H9 (cell line): ENCODE measurements at regions not wholly inside any gene's neighbourhood (a gene's known extent, or its start where the extent isn't known, plus 50 kb on each side); places are given as distances from the start of the nearest gene placed in this dataset.

Experiments
- DNase-seq: peaks from one replicate; pipeline ENCODE4 v3.0.0-alpha.2; 2017
- H2AFZ ChIP-seq: one replicate; pipeline ENCODE4 v1.6.1; 2013; ENCODE audit warnings: mild to moderate bottlenecking, low read length, control low read depth, moderate library complexity
- H2AK5ac ChIP-seq: 2 replicates; pipeline ENCODE4 v1.6.1; 2013; ENCODE audit warnings: low read length, control low read depth, mixed read lengths; ENCODE audit not compliant: insufficient read length
- H2BK120ac ChIP-seq: one replicate; pipeline ENCODE4 v1.6.1; 2013; ENCODE audit warnings: low read depth, mild to moderate bottlenecking, low read length, control low read depth, inconsistent platforms; ENCODE audit not compliant: poor library complexity, severe bottlenecking
- H2BK12ac ChIP-seq: 2 replicates; pipeline ENCODE4 v1.6.1; 2013; ENCODE audit warnings: low read length, control low read depth, mixed read lengths, low read depth; ENCODE audit not compliant: insufficient read length
- H2BK15ac ChIP-seq: 2 replicates; pipeline ENCODE4 v1.6.1; 2013; ENCODE audit warnings: low read depth, low read length, control low read depth
- H2BK20ac ChIP-seq: one replicate; pipeline ENCODE4 v1.6.1; 2013; ENCODE audit warnings: low read depth, mild to moderate bottlenecking, low read length, control low read depth, inconsistent platforms; ENCODE audit not compliant: poor library complexity, severe bottlenecking
- H2BK5ac ChIP-seq: 2 replicates; pipeline ENCODE4 v1.6.1; 2013; ENCODE audit warnings: low read length, control low read depth, mixed read lengths; ENCODE audit not compliant: insufficient read length
- H3K14ac ChIP-seq: 2 replicates; pipeline ENCODE4 v1.6.1; 2013; ENCODE audit warnings: low read length, control low read depth; ENCODE audit not compliant: insufficient read depth
- H3K18ac ChIP-seq: 2 replicates; pipeline ENCODE4 v1.6.1; 2013; ENCODE audit warnings: low read depth, mild to moderate bottlenecking, mixed read lengths, low read length, control low read depth; ENCODE audit not compliant: insufficient read length
- H3K23ac ChIP-seq: 2 replicates; pipeline ENCODE4 v1.6.1; 2013; ENCODE audit warnings: low read length, control low read depth, mixed read lengths, low read depth; ENCODE audit not compliant: insufficient read length
- H3K23me2 ChIP-seq: 2 replicates; pipeline ENCODE4 v1.6.1; 2013; ENCODE audit warnings: low read depth, mild to moderate bottlenecking, mixed read lengths, low read length, control low read depth; ENCODE audit not compliant: insufficient read length, poor library complexity, severe bottlenecking
- H3K27ac ChIP-seq: 2 replicates; pipeline ENCODE4 v1.5.1; 2013; ENCODE audit warnings: low read length, control low read depth, mixed read lengths, low read depth; ENCODE audit not compliant: insufficient read length
- H3K27me3 ChIP-seq: 2 replicates; pipeline ENCODE4 v1.6.1; 2013; ENCODE audit warnings: low read length, control low read depth, inconsistent platforms; ENCODE audit not compliant: insufficient read depth
- H3K4ac ChIP-seq: 2 replicates; pipeline ENCODE4 v1.6.1; 2013; ENCODE audit warnings: low read depth, mild to moderate bottlenecking, control low read depth, inconsistent platforms, low read length, moderate library complexity
- H3K4me1 ChIP-seq: 2 replicates; pipeline ENCODE4 v1.6.1; 2013; ENCODE audit warnings: low read length, control low read depth, inconsistent platforms; ENCODE audit not compliant: insufficient read depth
- H3K4me2 ChIP-seq: 2 replicates; pipeline ENCODE4 v1.6.1; 2013; ENCODE audit warnings: low read length, control low read depth, mixed read lengths; ENCODE audit not compliant: insufficient read length, insufficient read depth
- H3K56ac ChIP-seq: 2 replicates; pipeline ENCODE4 v1.6.1; 2013; ENCODE audit warnings: low read depth, mild to moderate bottlenecking, mixed read lengths, low read length, control low read depth; ENCODE audit not compliant: insufficient read length
- H3K79me1 ChIP-seq: 2 replicates; pipeline ENCODE4 v1.6.1; 2013; ENCODE audit warnings: low read depth, mild to moderate bottlenecking, moderate library complexity, low read length, control low read depth, inconsistent platforms; ENCODE audit not compliant: insufficient read depth, poor library complexity, severe bottlenecking
- H3K79me2 ChIP-seq: 2 replicates; pipeline ENCODE4 v1.6.1; 2013; ENCODE audit warnings: low read length, control low read depth, inconsistent platforms; ENCODE audit not compliant: insufficient read depth
- H3K9ac ChIP-seq: 2 replicates; pipeline ENCODE4 v1.6.1; 2013; ENCODE audit warnings: low read length, control low read depth, mixed read lengths; ENCODE audit not compliant: insufficient read length; ENCODE audit errors: extremely low read depth
- H3K9me3 ChIP-seq: one replicate; pipeline ENCODE4 v1.6.1; 2013; ENCODE audit warnings: low read depth, low read length, inconsistent platforms; ENCODE audit not compliant: control insufficient read depth
- H3T11ph ChIP-seq: one replicate; pipeline ENCODE4 v1.6.1; 2013; ENCODE audit warnings: mild to moderate bottlenecking, low read length, control low read depth, inconsistent platforms
- H4K20me1 ChIP-seq: one replicate; pipeline ENCODE4 v1.6.1; 2013; ENCODE audit not compliant: control insufficient read depth, insufficient read length, insufficient read depth
- H4K5ac ChIP-seq: 2 replicates; pipeline ENCODE4 v1.6.1; 2013; ENCODE audit warnings: low read depth, mild to moderate bottlenecking, mixed read lengths, low read length, control low read depth; ENCODE audit not compliant: insufficient read length
- H4K8ac ChIP-seq: replicated peaks from 2 replicates; pipeline ENCODE4 v1.6.1; 2013; ENCODE audit warnings: low read length, control low read depth, mixed read lengths, low read depth; ENCODE audit not compliant: insufficient read length
- H4K91ac ChIP-seq: 2 replicates; pipeline ENCODE4 v1.6.1; 2013; ENCODE audit warnings: low read depth, mild to moderate bottlenecking, moderate library complexity, mixed read lengths, low read length, control low read depth; ENCODE audit not compliant: insufficient read length
- H3K27ac Mint-ChIP-seq, 3 experiments: 2 replicates in 2 of 3; 3 replicates in 1 of 3; pipeline ENCODE4 v1.8.0; 2020 to 2021; ENCODE audit warnings: mixed read lengths in 3 of 3, mild to moderate bottlenecking in 1 of 3, moderate library complexity in 1 of 3
- H3K27me3 Mint-ChIP-seq: 2 replicates; pipeline ENCODE4 v1.8.0; 2021; ENCODE audit warnings: low read depth, mild to moderate bottlenecking, moderate library complexity, mixed read lengths
- H3K36me3 Mint-ChIP-seq, 3 experiments: 2 replicates in 2 of 3; 3 replicates in 1 of 3; pipeline ENCODE4 v1.8.0; 2020 to 2021; ENCODE audit warnings: low read depth in 3 of 3, mixed read lengths in 3 of 3; ENCODE audit not compliant: insufficient read depth in 1 of 3
- H3K4me1 Mint-ChIP-seq, 2 experiments: 2 replicates each; pipeline ENCODE4 v1.8.0; 2020; ENCODE audit warnings: mixed read lengths in 2 of 2
- H3K4me3 Mint-ChIP-seq, 2 experiments: 2 replicates in 1 of 2; 3 replicates in 1 of 2; pipeline ENCODE4 v1.8.0; 2020 to 2021; ENCODE audit warnings: mild to moderate bottlenecking in 2 of 2, mixed read lengths in 2 of 2, moderate library complexity in 1 of 2
- H3K9me3 Mint-ChIP-seq, 2 experiments: 2 replicates in 1 of 2; 3 replicates in 1 of 2; pipeline ENCODE4 v1.8.0; 2020; ENCODE audit warnings: mild to moderate bottlenecking in 2 of 2, mixed read lengths in 2 of 2, moderate library complexity in 1 of 2
- CTCF ChIP-seq: fragments of 200-600 bp; sonication (generic); conservative IDR thresholded peaks from 3 replicates; pipeline ENCODE4 v1.8.0; 2021; ENCODE audit warnings: antibody characterized with exemption, mild to moderate bottlenecking
- WGBS: extraction: QIAGEN DNeasy Blood & Tissue Kit; methylation state at CpG from one replicate; pipeline ENCODE4 v1.1.7; 2013; ENCODE audit warnings: missing lambda C conversion rate, low lambda C conversion rate, mixed read lengths; ENCODE audit not compliant: insufficient read length; ENCODE audit errors: extremely low coverage; 5-methylcytosine and 5-hydroxymethylcytosine counted together

- H3K18ac ChIP-seq, result no peak overlapping the region
- TF ChIP-seq CTCF, result no peak
- H3K27me3 Mint-ChIP-seq, result no peaks in the 10 kb centered on the region
- peaks cover 3 to 4% of the 10 kb centered on the region in 2 experiments; a peak in 3 of 5 replicates for H3K9me3 Mint-ChIP-seq
- H3K4me1 ChIP-seq, result no peaks in the 10 kb centered on the region
- H3K27ac ChIP-seq, result no peak overlapping the region
- no peak overlapping the region for H2AFZ ChIP-seq
- H3K27ac Mint-ChIP-seq, result no peak overlapping the region
- H3K36me3 Mint-ChIP-seq, result peaks cover 0 to 4% (median 4%) of the 10 kb centered on the region in 3 experiments; a peak in 3 of 7 replicates
- no peak overlapping the region for H3K4ac ChIP-seq
- no peak overlapping the region for H4K91ac ChIP-seq
- H4K8ac ChIP-seq, result no peak overlapping the region
- no peaks in the 10 kb centered on the region for H3K79me2 ChIP-seq
- no peak overlapping the region for H3K23ac ChIP-seq
- no peaks in the 10 kb centered on the region for H3K79me1 ChIP-seq
- H2BK120ac ChIP-seq, result no peak overlapping the region
- H2BK20ac ChIP-seq, result no peak overlapping the region
- no CpG with 5 or more reads among the region's 2 CpGs for WGBS
- H3K4me1 Mint-ChIP-seq, result no peaks in the 10 kb centered on the region
- H3K4me3 Mint-ChIP-seq, result no peak overlapping the region
- no peak overlapping the region for H3K14ac ChIP-seq
- no peak overlapping the region for H3K56ac ChIP-seq
- H3K27me3 ChIP-seq, result no peaks in the 10 kb centered on the region
- no peaks in the 10 kb centered on the region for H3K23me2 ChIP-seq
- H4K5ac ChIP-seq, result no peak overlapping the region
- H2AK5ac ChIP-seq, result no peak overlapping the region
- no peak overlapping the region for H2BK5ac ChIP-seq
- H2BK15ac ChIP-seq, result no peak overlapping the region
- no peak overlapping the region for H3K4me2 ChIP-seq
- H2BK12ac ChIP-seq, result no peak overlapping the region
- H4K20me1 ChIP-seq, result no peaks in the 10 kb centered on the region
- no peaks in the 10 kb centered on the region for H3K9me3 ChIP-seq
- no peak overlapping the region for H3T11ph ChIP-seq
- no peak for DNase-seq
- no peak overlapping the region for H3K9ac ChIP-seq
Measured at GRCh38 chr10:9719246-9719645, 1298.4 kb upstream of the CELF2 start.
